Hepatocyte (in vitro differentiated cells): ENCODE measurements at regions not wholly inside any gene's neighbourhood (a gene's known extent, or its start where the extent isn't known, plus 50 kb on each side); places are given as distances from the start of the nearest gene placed in this dataset.

Experiments
- EZH2phosphoT487 ChIP-seq: fragments of 200-600 bp; sonication (generic); IDR thresholded peaks from one replicate; pipeline ENCODE4 v1.6.1; 2018; ENCODE audit warnings: antibody characterized with exemption, mild to moderate bottlenecking, low read depth, moderate library complexity; ENCODE audit not compliant: unreplicated experiment, severe bottlenecking
- TF ChIP-seq, protein P1 (sequence below): fragments of 200-600 bp; sonication (generic); IDR thresholded peaks from 2 replicates; pipeline ENCODE4 v1.5.1; 2016; ENCODE audit warnings: antibody characterized with exemption, mild to moderate bottlenecking; ENCODE audit not compliant: poor library complexity

DNA sequence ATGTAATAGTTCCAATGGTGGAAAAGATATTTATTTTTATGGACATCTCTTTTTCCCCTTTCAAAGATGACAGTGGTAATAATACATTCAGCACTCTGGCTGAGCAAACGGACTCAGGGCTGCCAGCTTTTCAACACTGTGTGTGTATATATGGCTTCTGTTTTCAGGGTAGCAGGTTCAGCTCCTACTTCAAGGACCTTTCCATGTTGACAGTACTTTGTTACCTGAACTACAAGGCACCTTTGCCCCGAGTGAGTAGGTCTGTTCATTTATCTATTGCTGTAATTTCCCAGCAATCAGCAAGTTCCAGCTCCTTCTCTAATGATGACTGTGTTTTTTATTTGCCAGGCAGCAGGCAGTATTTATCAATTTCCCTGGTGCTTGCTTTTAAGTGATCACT, 387.4 kb upstream of the KIF2A start:
- TF ChIP-seq, protein P1, sequence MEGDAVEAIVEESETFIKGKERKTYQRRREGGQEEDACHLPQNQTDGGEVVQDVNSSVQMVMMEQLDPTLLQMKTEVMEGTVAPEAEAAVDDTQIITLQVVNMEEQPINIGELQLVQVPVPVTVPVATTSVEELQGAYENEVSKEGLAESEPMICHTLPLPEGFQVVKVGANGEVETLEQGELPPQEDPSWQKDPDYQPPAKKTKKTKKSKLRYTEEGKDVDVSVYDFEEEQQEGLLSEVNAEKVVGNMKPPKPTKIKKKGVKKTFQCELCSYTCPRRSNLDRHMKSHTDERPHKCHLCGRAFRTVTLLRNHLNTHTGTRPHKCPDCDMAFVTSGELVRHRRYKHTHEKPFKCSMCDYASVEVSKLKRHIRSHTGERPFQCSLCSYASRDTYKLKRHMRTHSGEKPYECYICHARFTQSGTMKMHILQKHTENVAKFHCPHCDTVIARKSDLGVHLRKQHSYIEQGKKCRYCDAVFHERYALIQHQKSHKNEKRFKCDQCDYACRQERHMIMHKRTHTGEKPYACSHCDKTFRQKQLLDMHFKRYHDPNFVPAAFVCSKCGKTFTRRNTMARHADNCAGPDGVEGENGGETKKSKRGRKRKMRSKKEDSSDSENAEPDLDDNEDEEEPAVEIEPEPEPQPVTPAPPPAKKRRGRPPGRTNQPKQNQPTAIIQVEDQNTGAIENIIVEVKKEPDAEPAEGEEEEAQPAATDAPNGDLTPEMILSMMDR: no peak
- TF ChIP-seq EZH2phosphoT487: no peak
